ENCODE measurements at regions not wholly inside any gene's neighbourhood (a gene's known extent, or its start where the extent isn't known, plus 50 kb on each side); places are given as distances from the start of the nearest gene placed in this dataset.
A peak's percentile ranks its signal among the peaks of the same experiment; 100 is the strongest.

DNA sequence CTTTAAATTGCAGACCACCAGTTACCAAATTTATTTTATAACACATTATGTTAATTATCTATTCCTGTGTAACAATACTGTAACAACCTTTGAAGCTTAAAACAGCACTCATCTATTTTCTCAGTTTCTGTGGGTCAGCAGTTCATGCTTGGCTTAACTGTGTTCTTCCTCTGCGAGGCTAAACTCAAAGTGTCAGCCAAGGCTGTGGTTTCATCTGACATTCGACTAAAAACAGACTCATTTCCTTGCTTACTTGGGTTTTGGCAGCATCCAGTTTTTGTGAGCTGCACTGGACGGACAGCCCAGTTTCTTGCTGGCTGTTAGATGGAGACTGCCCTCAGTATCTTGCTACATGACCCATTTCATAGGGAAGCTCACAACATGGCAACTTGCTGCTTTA, 247.3 kb upstream of the KCNH8 start:
- Histone ChIP-seq H3K4me3 (ENCODE audit: low read length) (no peak overlapping the region), H3K9me3 (ENCODE audit: control insufficient read depth, insufficient read depth, low read length) (no peaks in the 10 kb centered on the region), H3K27ac (ENCODE audit: low read length) (no peak overlapping the region), H3K27me3 (ENCODE audit: control insufficient read depth, insufficient read depth, low read length) (peaks cover 4% of the 10 kb centered on the region), H3K36me3 (ENCODE audit: control insufficient read depth, insufficient read depth, low read length) (no peaks in the 10 kb centered on the region), H3K4me1 (ENCODE audit: control insufficient read depth, insufficient read depth, low read length) (no peaks in the 10 kb centered on the region)
- Mint-ChIP-seq H3K27me3 (ENCODE audit: low read depth in 2 of 2) (peaks cover 8 to 33% of the 10 kb centered on the region in 2 donors), H3K36me3 (no peaks in the 10 kb centered on the region), H3K4me3 (no peak overlapping the region), H3K27ac (no peak overlapping the region), H3K9me3 (no peaks in the 10 kb centered on the region), H3K4me1 (peaks cover 5 to 7% of the 10 kb centered on the region in 2 donors)
- TF ChIP-seq, protein P1, sequence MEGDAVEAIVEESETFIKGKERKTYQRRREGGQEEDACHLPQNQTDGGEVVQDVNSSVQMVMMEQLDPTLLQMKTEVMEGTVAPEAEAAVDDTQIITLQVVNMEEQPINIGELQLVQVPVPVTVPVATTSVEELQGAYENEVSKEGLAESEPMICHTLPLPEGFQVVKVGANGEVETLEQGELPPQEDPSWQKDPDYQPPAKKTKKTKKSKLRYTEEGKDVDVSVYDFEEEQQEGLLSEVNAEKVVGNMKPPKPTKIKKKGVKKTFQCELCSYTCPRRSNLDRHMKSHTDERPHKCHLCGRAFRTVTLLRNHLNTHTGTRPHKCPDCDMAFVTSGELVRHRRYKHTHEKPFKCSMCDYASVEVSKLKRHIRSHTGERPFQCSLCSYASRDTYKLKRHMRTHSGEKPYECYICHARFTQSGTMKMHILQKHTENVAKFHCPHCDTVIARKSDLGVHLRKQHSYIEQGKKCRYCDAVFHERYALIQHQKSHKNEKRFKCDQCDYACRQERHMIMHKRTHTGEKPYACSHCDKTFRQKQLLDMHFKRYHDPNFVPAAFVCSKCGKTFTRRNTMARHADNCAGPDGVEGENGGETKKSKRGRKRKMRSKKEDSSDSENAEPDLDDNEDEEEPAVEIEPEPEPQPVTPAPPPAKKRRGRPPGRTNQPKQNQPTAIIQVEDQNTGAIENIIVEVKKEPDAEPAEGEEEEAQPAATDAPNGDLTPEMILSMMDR (IDR thresholded peaks at IDR 0.05): no peak
- DNase-seq: no peak
- intact Hi-C loops (cut with micrococcal nuclease): no loop called here
- ATAC-seq: peak in 1 of 3 donors; percentile 58
- 0% methylated on average over 3 of the region's 3 CpGs for WGBS (ENCODE audit: insufficient coverage)

DNA sequence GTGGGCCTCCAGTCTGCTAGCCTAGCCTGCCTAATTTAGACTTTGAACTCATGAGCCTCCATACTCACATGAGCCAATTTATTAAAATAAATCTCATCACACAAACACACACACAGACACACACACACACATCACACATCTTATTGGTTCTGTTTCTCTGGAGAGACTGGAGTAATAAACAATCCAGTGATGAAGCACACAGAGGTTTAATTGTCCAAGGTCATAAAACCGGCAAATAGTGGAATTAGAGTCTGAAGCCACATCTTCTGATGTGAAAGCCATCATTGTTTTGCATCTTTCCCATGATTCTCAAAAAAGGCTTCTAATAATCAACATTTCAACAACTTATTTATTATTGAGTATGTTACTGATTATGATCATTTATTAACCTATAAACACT, 249.4 kb upstream of the KCNH8 start:
- no peak overlapping the region for H3K27ac ChIP-seq (ENCODE audit: low read length)
- H3K27me3 Mint-ChIP-seq (ENCODE audit: low read depth in 2 of 2): peaks cover 17 to 45% of the 10 kb centered on the region in 2 donors
- no peaks in the 10 kb centered on the region for H3K9me3 Mint-ChIP-seq
- H3K36me3 Mint-ChIP-seq: no peaks in the 10 kb centered on the region
- TF ChIP-seq, protein P1 (IDR thresholded peaks at IDR 0.05): no peak
- no peaks in the 10 kb centered on the region for H3K36me3 ChIP-seq (ENCODE audit: control insufficient read depth, insufficient read depth, low read length)
- peaks cover 5 to 7% of the 10 kb centered on the region in 2 donors for H3K4me1 Mint-ChIP-seq
- 90% methylated on average over 1 of the region's 1 CpG for WGBS (ENCODE audit: insufficient coverage)
- peaks cover 7% of the 10 kb centered on the region for H3K27me3 ChIP-seq (ENCODE audit: control insufficient read depth, insufficient read depth, low read length)
- H3K4me3 ChIP-seq (ENCODE audit: low read length): no peak overlapping the region
- no peaks in the 10 kb centered on the region for H3K4me1 ChIP-seq (ENCODE audit: control insufficient read depth, insufficient read depth, low read length)
- DNase-seq (no peak), ATAC-seq (no peak)
- no peak overlapping the region for H3K4me3 Mint-ChIP-seq
- no peaks in the 10 kb centered on the region for H3K9me3 ChIP-seq (ENCODE audit: control insufficient read depth, insufficient read depth, low read length)
- no peak overlapping the region for H3K27ac Mint-ChIP-seq
- intact Hi-C loops (cut with micrococcal nuclease): no loop called here

DNA sequence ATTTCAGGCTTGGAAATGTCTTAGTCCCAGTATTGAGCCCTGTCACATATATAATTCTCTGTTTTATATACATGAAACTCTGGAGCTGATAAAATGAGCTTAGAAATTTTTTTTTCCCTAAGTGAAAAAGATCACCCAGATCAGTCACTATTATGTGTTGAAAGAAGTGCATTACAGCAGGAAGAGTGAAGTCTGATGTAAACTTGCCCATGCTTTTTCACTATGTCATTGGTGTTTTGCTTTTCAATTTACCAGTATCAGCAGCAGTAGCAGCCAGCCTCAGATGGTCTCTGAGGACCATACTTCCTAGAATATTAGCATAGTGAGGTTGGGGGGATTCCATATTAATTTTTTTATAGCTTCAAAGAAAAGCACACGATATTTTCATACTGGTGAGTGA, 255.6 kb upstream of the KCNH8 start:
- Histone ChIP-seq H3K36me3 (ENCODE audit: control insufficient read depth, insufficient read depth, low read length) (no peaks in the 10 kb centered on the region), H3K4me1 (ENCODE audit: control insufficient read depth, insufficient read depth, low read length) (peaks cover 7% of the 10 kb centered on the region), H3K9me3 (ENCODE audit: control insufficient read depth, insufficient read depth, low read length) (no peaks in the 10 kb centered on the region), H3K27me3 (ENCODE audit: control insufficient read depth, insufficient read depth, low read length) (peaks cover 12% of the 10 kb centered on the region), H3K27ac (ENCODE audit: low read length) (no peak overlapping the region), H3K4me3 (ENCODE audit: low read length) (no peak overlapping the region)
- Mint-ChIP-seq H3K9me3 (no peaks in the 10 kb centered on the region), H3K27ac (no peak overlapping the region), H3K36me3 (no peaks in the 10 kb centered on the region), H3K27me3 (ENCODE audit: low read depth in 2 of 2) (peaks cover 43 to 75% of the 10 kb centered on the region in 2 donors), H3K4me1 (peaks cover 24 to 29% of the 10 kb centered on the region in 2 donors), H3K4me3 (peak overlapping the region; percentile 42)
- intact Hi-C loops (cut with micrococcal nuclease): no loop called here
- ATAC-seq (no peak), DNase-seq (no peak)
- TF ChIP-seq, protein P1 (IDR thresholded peaks at IDR 0.05): no peak
- WGBS (ENCODE audit: insufficient coverage): no CpG with 5 or more reads among the region's 1 CpG

DNA sequence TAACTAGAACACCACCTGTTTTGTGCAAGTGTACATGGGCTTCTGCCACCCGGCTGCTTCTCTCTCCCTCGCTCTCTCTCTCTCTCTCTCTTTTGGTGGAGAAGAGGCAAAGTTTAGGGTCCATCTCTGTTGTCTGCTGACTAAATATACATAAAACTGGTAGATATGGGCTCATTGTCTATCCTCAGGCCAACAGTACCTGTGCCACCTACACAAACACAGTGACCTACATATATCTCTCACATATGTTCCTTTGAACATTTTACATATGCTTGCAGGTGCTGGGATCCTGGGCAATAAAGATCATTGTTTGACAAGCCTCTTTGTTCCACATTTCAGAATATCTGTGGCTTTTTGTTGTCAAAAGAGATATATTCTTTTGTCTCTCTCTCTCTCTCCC, 256.3 kb upstream of the KCNH8 start:
- no CpG with 5 or more reads among the region's 2 CpGs for WGBS (ENCODE audit: insufficient coverage)
- ATAC-seq: peak in 2 of 3 donors; percentile 2 to 21

More for the DNA sequence above, 256.3 kb upstream of the KCNH8 start:
- Histone ChIP-seq H3K36me3 (ENCODE audit: control insufficient read depth, insufficient read depth, low read length) (no peaks in the 10 kb centered on the region), H3K27me3 (ENCODE audit: control insufficient read depth, insufficient read depth, low read length) (peaks cover 17% of the 10 kb centered on the region), H3K27ac (ENCODE audit: low read length) (no peak overlapping the region), H3K9me3 (ENCODE audit: control insufficient read depth, insufficient read depth, low read length) (no peaks in the 10 kb centered on the region), H3K4me3 (ENCODE audit: low read length) (no peak overlapping the region), H3K4me1 (ENCODE audit: control insufficient read depth, insufficient read depth, low read length) (peaks cover 7% of the 10 kb centered on the region)
- H3K27me3 Mint-ChIP-seq (ENCODE audit: low read depth in 2 of 2): peaks cover 47 to 75% of the 10 kb centered on the region in 2 donors
- intact Hi-C loops (cut with micrococcal nuclease): no loop called here
- no peak for DNase-seq
- TF ChIP-seq, protein P1 (IDR thresholded peaks at IDR 0.05): no peak
- H3K9me3 Mint-ChIP-seq: no peaks in the 10 kb centered on the region
- peaks cover 24 to 29% of the 10 kb centered on the region in 2 donors for H3K4me1 Mint-ChIP-seq
- H3K4me3 Mint-ChIP-seq: peak overlapping the region; percentile 70
- H3K27ac Mint-ChIP-seq: peak overlapping the region in 1 of 2 donors; percentile 29
- H3K36me3 Mint-ChIP-seq: no peaks in the 10 kb centered on the region
